Neural cell (in vitro differentiated cells): ENCODE measurements at regions not wholly inside any gene's neighbourhood (a gene's known extent, or its start where the extent isn't known, plus 50 kb on each side); places are given as distances from the start of the nearest gene placed in this dataset.

Source experiments
- H2AFZ ChIP-seq: fragments of 200-600, 300-800 bp; sonication (generic), shearing (Covaris generic); 2 replicates; pipeline ENCODE4 v1.6.0; 2014; ENCODE audit warnings: low read depth, mild to moderate bottlenecking, antibody characterized with exemption, low read length, moderate library complexity
- H3F3A ChIP-seq: fragments of 200-600 bp; shearing (Covaris generic); 2 replicates; pipeline ENCODE4 v1.6.1; 2016; ENCODE audit warnings: mild to moderate bottlenecking, moderate library complexity, mixed read lengths, antibody characterized with exemption, low read length; ENCODE audit not compliant: insufficient read depth, poor library complexity, severe bottlenecking
- H3K27ac ChIP-seq: fragments of 200-600, 300-800 bp; sonication (generic), shearing (Covaris generic); 2 replicates; pipeline ENCODE4 v1.5.1; 2014; ENCODE audit warnings: mild to moderate bottlenecking, low read length, moderate library complexity
- H3K27me3 ChIP-seq: fragments of 300-800, 200-600 bp; sonication (generic), shearing (Covaris generic); 2 replicates; pipeline ENCODE4 v1.6.0; 2014; ENCODE audit warnings: mild to moderate bottlenecking, low read depth, low read length, moderate library complexity; ENCODE audit not compliant: insufficient read depth
- H3K36me3 ChIP-seq: fragments of 300-800, 200-600 bp; sonication (generic), shearing (Covaris generic); 2 replicates; pipeline ENCODE4 v1.5.1; 2014; ENCODE audit warnings: mild to moderate bottlenecking, antibody characterized with exemption, low read length, moderate library complexity; ENCODE audit not compliant: insufficient read depth
- H3K4me2 ChIP-seq: fragments of 300-800, 200-600 bp; sonication (generic), shearing (Covaris generic); 2 replicates; pipeline ENCODE4 v1.6.0; 2014; ENCODE audit warnings: mild to moderate bottlenecking, low read length
- H3K4me3 ChIP-seq: fragments of 300-800, 200-600 bp; sonication (generic), shearing (Covaris generic); 2 replicates; pipeline ENCODE4 v1.5.1; 2014; ENCODE audit warnings: mild to moderate bottlenecking, low read length, moderate library complexity
- H3K79me2 ChIP-seq: fragments of 200-600 bp; shearing (Covaris generic); replicated peaks from 2 replicates; pipeline ENCODE4 v1.6.0; 2014; ENCODE audit warnings: mild to moderate bottlenecking, low read length, moderate library complexity; ENCODE audit not compliant: insufficient read depth
- H3K9ac ChIP-seq: fragments of 300-800, 200-600 bp; sonication (generic), shearing (Covaris generic); 2 replicates; pipeline ENCODE4 v1.6.1; 2016; ENCODE audit warnings: mild to moderate bottlenecking, low read length, mixed read lengths
- H3K9me2 ChIP-seq: fragments of 200-600 bp; shearing (Covaris generic); 2 replicates; pipeline ENCODE4 v1.6.1; 2016; ENCODE audit warnings: mild to moderate bottlenecking, low read length, mixed read lengths; ENCODE audit not compliant: insufficient read depth
- H3K9me3 ChIP-seq: fragments of 200-600, 300-800 bp; sonication (generic), shearing (Covaris generic); 2 replicates; pipeline ENCODE4 v1.6.1; 2016; ENCODE audit warnings: mild to moderate bottlenecking, mixed run types, low read length, moderate library complexity, mixed read lengths
- H4K20me1 ChIP-seq: fragments of 200-600 bp; shearing (Covaris generic); 2 replicates; pipeline ENCODE4 v1.6.1; 2016; ENCODE audit warnings: mild to moderate bottlenecking, mixed run types; ENCODE audit not compliant: insufficient read depth
- CTCF ChIP-seq: fragments of 450-650 bp; IDR thresholded peaks from 2 replicates; pipeline ENCODE4 v1.5.1; 2014; ENCODE audit warnings: antibody characterized with exemption, mild to moderate bottlenecking, moderate library complexity; ENCODE audit not compliant: poor library complexity, severe bottlenecking
- EP300 ChIP-seq: fragments of 450-650 bp; conservative IDR thresholded peaks from 2 replicates; pipeline ENCODE4 v1.6.1; 2014; ENCODE audit warnings: antibody characterized with exemption, mild to moderate bottlenecking, moderate library complexity; ENCODE audit not compliant: poor library complexity, severe bottlenecking
- EZH2 ChIP-seq: fragments of 200-600, 300-800 bp; shearing (Covaris generic), sonication (generic); IDR thresholded peaks from 2 replicates; pipeline ENCODE4 v1.6.1; 2014; ENCODE audit warnings: antibody characterized with exemption, low read length, borderline replicate concordance, mild to moderate bottlenecking; ENCODE audit not compliant: insufficient read depth, poor library complexity, severe bottlenecking
- MXI1 ChIP-seq: fragments of 450-650 bp; conservative IDR thresholded peaks from 2 replicates; pipeline ENCODE4 v1.6.1; 2014; ENCODE audit warnings: antibody characterized with exemption, mild to moderate bottlenecking; ENCODE audit not compliant: poor library complexity, severe bottlenecking
- POLR2AphosphoS5 ChIP-seq: IDR thresholded peaks from 2 replicates; pipeline ENCODE4 v1.6.1; 2012
- RAD21 ChIP-seq: fragments of 450-650 bp; conservative IDR thresholded peaks from 2 replicates; pipeline ENCODE4 v1.6.1; 2014; ENCODE audit warnings: antibody characterized with exemption, mild to moderate bottlenecking, moderate library complexity
- REST ChIP-seq: IDR thresholded peaks from 2 replicates; pipeline ENCODE4 v1.6.1; 2012; ENCODE audit warnings: borderline replicate concordance
- SMC3 ChIP-seq: fragments of 450-650 bp; conservative IDR thresholded peaks from 2 replicates; pipeline ENCODE4 v1.6.1; 2014; ENCODE audit warnings: antibody characterized with exemption, mild to moderate bottlenecking, moderate library complexity; ENCODE audit not compliant: poor library complexity
- TAF1 ChIP-seq: IDR thresholded peaks from 2 replicates; pipeline ENCODE4 v1.6.1; 2012; ENCODE audit warnings: low read depth

- no peaks in the 10 kb centered on the region for H3F3A ChIP-seq
- no peak overlapping the region for H3K27ac ChIP-seq
- TF ChIP-seq POLR2AphosphoS5 (no peak), SMC3 (no peak), EP300 (no peak), MXI1 (no peak), RAD21 (no peak), CTCF (no peak), TAF1 (no peak), EZH2 (no peak), REST (no peak)
- no peak overlapping the region for H3K4me3 ChIP-seq
- no peaks in the 10 kb centered on the region for H3K79me2 ChIP-seq
- no peak overlapping the region for H3K4me2 ChIP-seq
- H3K9ac ChIP-seq: no peak overlapping the region
- no peaks in the 10 kb centered on the region for H3K27me3 ChIP-seq
- H3K9me2 ChIP-seq: no peaks in the 10 kb centered on the region
- no peaks in the 10 kb centered on the region for H4K20me1 ChIP-seq
- H3K36me3 ChIP-seq: no peaks in the 10 kb centered on the region
- H3K9me3 ChIP-seq: no peaks in the 10 kb centered on the region
- H2AFZ ChIP-seq: no peak overlapping the region
These were observed 61.1 kb upstream of the NMUR2 start for GRCh38 chr5:152466085-152466745.

- H3K4me3 ChIP-seq: no peak overlapping the region
- no peaks in the 10 kb centered on the region for H3K9me2 ChIP-seq
- H3K79me2 ChIP-seq: no peaks in the 10 kb centered on the region
- H3K27me3 ChIP-seq: no peaks in the 10 kb centered on the region
- no peaks in the 10 kb centered on the region for H4K20me1 ChIP-seq
- TF ChIP-seq MXI1: no peak
- no peak for TF ChIP-seq RAD21
- TF ChIP-seq POLR2AphosphoS5: no peak
- no peak for TF ChIP-seq TAF1
- no peak for TF ChIP-seq EP300
- no peak for TF ChIP-seq REST
- no peak for TF ChIP-seq CTCF
- TF ChIP-seq EZH2: no peak
- no peak for TF ChIP-seq SMC3
- H3K9me3 ChIP-seq: no peaks in the 10 kb centered on the region
- no peak overlapping the region for H3K27ac ChIP-seq
- H3K9ac ChIP-seq: no peak overlapping the region
- H3K4me2 ChIP-seq: no peak overlapping the region
- H3K36me3 ChIP-seq: no peaks in the 10 kb centered on the region
- no peaks in the 10 kb centered on the region for H3F3A ChIP-seq
- no peak overlapping the region for H2AFZ ChIP-seq
These were observed 65.1 kb upstream of the NMUR2 start for GRCh38 chr5:152470167-152470566.
